Neural cell (in vitro differentiated cells): ENCODE measurements at regions not wholly inside any gene's neighbourhood (a gene's known extent, or its start where the extent isn't known, plus 50 kb on each side); places are given as distances from the start of the nearest gene placed in this dataset.

Source experiments
- H2AFZ ChIP-seq: fragments of 200-600, 300-800 bp; sonication (generic), shearing (Covaris generic); 2 replicates; pipeline ENCODE4 v1.6.0; 2014; ENCODE audit warnings: low read depth, mild to moderate bottlenecking, antibody characterized with exemption, low read length, moderate library complexity
- H3F3A ChIP-seq: fragments of 200-600 bp; shearing (Covaris generic); 2 replicates; pipeline ENCODE4 v1.6.1; 2016; ENCODE audit warnings: mild to moderate bottlenecking, moderate library complexity, mixed read lengths, antibody characterized with exemption, low read length; ENCODE audit not compliant: insufficient read depth, poor library complexity, severe bottlenecking
- H3K27ac ChIP-seq: fragments of 200-600, 300-800 bp; sonication (generic), shearing (Covaris generic); 2 replicates; pipeline ENCODE4 v1.5.1; 2014; ENCODE audit warnings: mild to moderate bottlenecking, low read length, moderate library complexity
- H3K27me3 ChIP-seq: fragments of 300-800, 200-600 bp; sonication (generic), shearing (Covaris generic); 2 replicates; pipeline ENCODE4 v1.6.0; 2014; ENCODE audit warnings: mild to moderate bottlenecking, low read depth, low read length, moderate library complexity; ENCODE audit not compliant: insufficient read depth
- H3K36me3 ChIP-seq: fragments of 300-800, 200-600 bp; sonication (generic), shearing (Covaris generic); 2 replicates; pipeline ENCODE4 v1.5.1; 2014; ENCODE audit warnings: mild to moderate bottlenecking, antibody characterized with exemption, low read length, moderate library complexity; ENCODE audit not compliant: insufficient read depth
- H3K4me2 ChIP-seq: fragments of 300-800, 200-600 bp; sonication (generic), shearing (Covaris generic); 2 replicates; pipeline ENCODE4 v1.6.0; 2014; ENCODE audit warnings: mild to moderate bottlenecking, low read length
- H3K4me3 ChIP-seq: fragments of 300-800, 200-600 bp; sonication (generic), shearing (Covaris generic); 2 replicates; pipeline ENCODE4 v1.5.1; 2014; ENCODE audit warnings: mild to moderate bottlenecking, low read length, moderate library complexity
- H3K79me2 ChIP-seq: fragments of 200-600 bp; shearing (Covaris generic); replicated peaks from 2 replicates; pipeline ENCODE4 v1.6.0; 2014; ENCODE audit warnings: mild to moderate bottlenecking, low read length, moderate library complexity; ENCODE audit not compliant: insufficient read depth
- H3K9ac ChIP-seq: fragments of 300-800, 200-600 bp; sonication (generic), shearing (Covaris generic); 2 replicates; pipeline ENCODE4 v1.6.1; 2016; ENCODE audit warnings: mild to moderate bottlenecking, low read length, mixed read lengths
- H3K9me2 ChIP-seq: fragments of 200-600 bp; shearing (Covaris generic); 2 replicates; pipeline ENCODE4 v1.6.1; 2016; ENCODE audit warnings: mild to moderate bottlenecking, low read length, mixed read lengths; ENCODE audit not compliant: insufficient read depth
- H3K9me3 ChIP-seq: fragments of 200-600, 300-800 bp; sonication (generic), shearing (Covaris generic); 2 replicates; pipeline ENCODE4 v1.6.1; 2016; ENCODE audit warnings: mild to moderate bottlenecking, mixed run types, low read length, moderate library complexity, mixed read lengths
- H4K20me1 ChIP-seq: fragments of 200-600 bp; shearing (Covaris generic); 2 replicates; pipeline ENCODE4 v1.6.1; 2016; ENCODE audit warnings: mild to moderate bottlenecking, mixed run types; ENCODE audit not compliant: insufficient read depth
- CTCF ChIP-seq: fragments of 450-650 bp; IDR thresholded peaks from 2 replicates; pipeline ENCODE4 v1.5.1; 2014; ENCODE audit warnings: antibody characterized with exemption, mild to moderate bottlenecking, moderate library complexity; ENCODE audit not compliant: poor library complexity, severe bottlenecking
- EP300 ChIP-seq: fragments of 450-650 bp; conservative IDR thresholded peaks from 2 replicates; pipeline ENCODE4 v1.6.1; 2014; ENCODE audit warnings: antibody characterized with exemption, mild to moderate bottlenecking, moderate library complexity; ENCODE audit not compliant: poor library complexity, severe bottlenecking
- EZH2 ChIP-seq: fragments of 200-600, 300-800 bp; shearing (Covaris generic), sonication (generic); IDR thresholded peaks from 2 replicates; pipeline ENCODE4 v1.6.1; 2014; ENCODE audit warnings: antibody characterized with exemption, low read length, borderline replicate concordance, mild to moderate bottlenecking; ENCODE audit not compliant: insufficient read depth, poor library complexity, severe bottlenecking
- MXI1 ChIP-seq: fragments of 450-650 bp; conservative IDR thresholded peaks from 2 replicates; pipeline ENCODE4 v1.6.1; 2014; ENCODE audit warnings: antibody characterized with exemption, mild to moderate bottlenecking; ENCODE audit not compliant: poor library complexity, severe bottlenecking
- POLR2AphosphoS5 ChIP-seq: IDR thresholded peaks from 2 replicates; pipeline ENCODE4 v1.6.1; 2012
- RAD21 ChIP-seq: fragments of 450-650 bp; conservative IDR thresholded peaks from 2 replicates; pipeline ENCODE4 v1.6.1; 2014; ENCODE audit warnings: antibody characterized with exemption, mild to moderate bottlenecking, moderate library complexity
- REST ChIP-seq: IDR thresholded peaks from 2 replicates; pipeline ENCODE4 v1.6.1; 2012; ENCODE audit warnings: borderline replicate concordance
- SMC3 ChIP-seq: fragments of 450-650 bp; conservative IDR thresholded peaks from 2 replicates; pipeline ENCODE4 v1.6.1; 2014; ENCODE audit warnings: antibody characterized with exemption, mild to moderate bottlenecking, moderate library complexity; ENCODE audit not compliant: poor library complexity
- TAF1 ChIP-seq: IDR thresholded peaks from 2 replicates; pipeline ENCODE4 v1.6.1; 2012; ENCODE audit warnings: low read depth

- H3K9me2 ChIP-seq: no peaks in the 10 kb centered on the region
- H3K27me3 ChIP-seq: no peaks in the 10 kb centered on the region
- no peaks in the 10 kb centered on the region for H3F3A ChIP-seq
- H2AFZ ChIP-seq: no peak overlapping the region
- no peak overlapping the region for H3K4me3 ChIP-seq
- H3K27ac ChIP-seq: no peak overlapping the region
- no peak overlapping the region for H3K4me2 ChIP-seq
- H3K79me2 ChIP-seq: no peaks in the 10 kb centered on the region
- no peaks in the 10 kb centered on the region for H3K9me3 ChIP-seq
- H3K36me3 ChIP-seq: no peaks in the 10 kb centered on the region
- H4K20me1 ChIP-seq: no peaks in the 10 kb centered on the region
- H3K9ac ChIP-seq: no peak overlapping the region
- no peak for TF ChIP-seq REST
- TF ChIP-seq RAD21: no peak
- no peak for TF ChIP-seq EP300
- TF ChIP-seq TAF1: no peak
- no peak for TF ChIP-seq EZH2
- no peak for TF ChIP-seq CTCF
- no peak for TF ChIP-seq SMC3
- no peak for TF ChIP-seq MXI1
- TF ChIP-seq POLR2AphosphoS5: no peak
These were observed 1485.7 kb downstream of the KCNT2 start for GRCh38 chr1:195122497-195122896.

GRCh38 chr1:195113471-195113870, 1494.8 kb downstream of the KCNT2 start:
- no peak overlapping the region for H3K27ac ChIP-seq
- H3K79me2 ChIP-seq: no peaks in the 10 kb centered on the region
- no peaks in the 10 kb centered on the region for H3K27me3 ChIP-seq
- H2AFZ ChIP-seq: no peak overlapping the region
- H3K4me2 ChIP-seq: no peak overlapping the region
- H3K9me2 ChIP-seq: no peaks in the 10 kb centered on the region
- H3K9me3 ChIP-seq: no peaks in the 10 kb centered on the region
- no peaks in the 10 kb centered on the region for H3K36me3 ChIP-seq
- no peaks in the 10 kb centered on the region for H4K20me1 ChIP-seq
- TF ChIP-seq MXI1: no peak
- TF ChIP-seq POLR2AphosphoS5: no peak
- TF ChIP-seq EZH2: no peak
- no peaks in the 10 kb centered on the region for H3F3A ChIP-seq
- no peak overlapping the region for H3K9ac ChIP-seq
- no peak overlapping the region for H3K4me3 ChIP-seq

- H3F3A ChIP-seq: no peaks in the 10 kb centered on the region
- H3K9ac ChIP-seq: no peak overlapping the region
- H3K9me2 ChIP-seq: no peaks in the 10 kb centered on the region
- TF ChIP-seq EP300 (no peak), RAD21 (no peak), MXI1 (no peak), TAF1 (no peak), EZH2 (no peak), POLR2AphosphoS5 (no peak), REST (no peak)
- no peak overlapping the region for H2AFZ ChIP-seq
- no peaks in the 10 kb centered on the region for H4K20me1 ChIP-seq
- H3K27me3 ChIP-seq: no peaks in the 10 kb centered on the region
- H3K4me2 ChIP-seq: no peak overlapping the region
- no peaks in the 10 kb centered on the region for H3K36me3 ChIP-seq
- H3K79me2 ChIP-seq: no peaks in the 10 kb centered on the region
- no peak overlapping the region for H3K4me3 ChIP-seq
- H3K27ac ChIP-seq: no peak overlapping the region
- H3K9me3 ChIP-seq: no peaks in the 10 kb centered on the region
These were observed 1502.5 kb downstream of the KCNT2 start for GRCh38 chr1:195105773-195106172.
